GM10266 (cell line): ENCODE measurements at regions not wholly inside any gene's neighbourhood (a gene's known extent, or its start where the extent isn't known, plus 50 kb on each side); places are given as distances from the start of the nearest gene placed in this dataset.

Experiments
- DNase-seq: peaks from one replicate; pipeline ENCODE4 v3.0.0; 2012; ENCODE audit errors: extremely low spot score
- CTCF ChIP-seq: IDR thresholded peaks from 2 replicates; pipeline ENCODE4 v1.5.1; 2012; ENCODE audit warnings: mild to moderate bottlenecking, low read depth; ENCODE audit not compliant: control insufficient read depth, insufficient read depth; ENCODE audit errors: missing control alignments

- no peak for TF ChIP-seq CTCF
- no peak for DNase-seq
Observed at GRCh38 chr2:241947401-241947800, 77.9 kb downstream of the RTP5 start.

- TF ChIP-seq CTCF: no peak
- DNase-seq: no peak
Observed at GRCh38 chr2:241947876-241948275, 78.3 kb downstream of the RTP5 start.

GRCh38 chr2:241948299-241948897 is 78.9 kb downstream of the RTP5 start:
- TF ChIP-seq CTCF: no peak
- DNase-seq: no peak

GRCh38 chr2:241948901-241949735 is 79.6 kb downstream of the RTP5 start:
- no peak for TF ChIP-seq CTCF
- DNase-seq: no peak

- no peak for DNase-seq
- no peak for TF ChIP-seq CTCF
Observed at GRCh38 chr2:241949736-241950412, 80.3 kb downstream of the RTP5 start.

- peak; percentile 89 for DNase-seq
- peak; percentile 93 for TF ChIP-seq CTCF
Observed at GRCh38 chr2:241950413-241951315, 81.1 kb downstream of the RTP5 start.
